SK-N-SH treated with all-trans-retinoic acid at 6 μM for 48 hours (cell line): ENCODE measurements at regions not wholly inside any gene's neighbourhood (a gene's known extent, or its start where the extent isn't known, plus 50 kb on each side); places are given as distances from the start of the nearest gene placed in this dataset.

Experiments used
- ATAC-seq: fragments of 200-7000 bp; cut with Tn5 transposase; 3 replicates; pipeline ENCODE4 v1.9.1; 2020; ENCODE audit warnings: mild to moderate bottlenecking, moderate library complexity
- ARNTL ChIP-seq: fragments of 450-650 bp; formaldehyde crosslinking; IDR thresholded peaks from 2 replicates; pipeline ENCODE4 v1.5.0; 2020; ENCODE audit warnings: low read depth, mild to moderate bottlenecking, moderate library complexity, borderline replicate concordance
- BACH2 ChIP-seq: fragments of 250-450 bp; sonication (Bioruptor Pico); IDR thresholded peaks from 2 replicates; pipeline ENCODE4 v1.9.0; 2021; ENCODE audit warnings: mild to moderate bottlenecking, borderline replicate concordance
- CREB5 ChIP-seq: fragments of 250-450 bp; sonication (Bioruptor Pico); IDR thresholded peaks from 2 replicates; pipeline ENCODE4 v1.5.1; 2020; ENCODE audit warnings: low read depth, mild to moderate bottlenecking, moderate library complexity
- CSDC2 ChIP-seq: fragments of 250-450 bp; sonication (Bioruptor Pico); IDR thresholded peaks from 2 replicates; pipeline ENCODE4 v1.5.0; 2020; ENCODE audit warnings: mild to moderate bottlenecking, moderate library complexity
- CSRNP3 ChIP-seq: fragments of 250-450 bp; sonication (Bioruptor Pico); IDR thresholded peaks from 2 replicates; pipeline ENCODE4 v1.5.1; 2021; ENCODE audit warnings: mild to moderate bottlenecking, moderate library complexity
- ESRRG ChIP-seq: fragments of 250-450 bp; sonication (Bioruptor Pico); IDR thresholded peaks from 2 replicates; pipeline ENCODE4 v1.6.1; 2021; ENCODE audit warnings: mild to moderate bottlenecking
- GLIS3 ChIP-seq: fragments of 250-450 bp; sonication (Bioruptor Pico); IDR thresholded peaks from 2 replicates; pipeline ENCODE4 v1.5.0; 2020; ENCODE audit warnings: mild to moderate bottlenecking, moderate library complexity
- ISL1 ChIP-seq: fragments of 250-450 bp; sonication (Bioruptor Pico); IDR thresholded peaks from 2 replicates; pipeline ENCODE4 v2.1.2; 2022; ENCODE audit warnings: mild to moderate bottlenecking, moderate library complexity
- PATZ1 ChIP-seq: fragments of 250-450 bp; sonication (Bioruptor Pico); IDR thresholded peaks from 2 replicates; pipeline ENCODE4 v1.8.0; 2020; ENCODE audit warnings: mild to moderate bottlenecking, moderate library complexity, borderline replicate concordance
- POU6F1 ChIP-seq: fragments of 250-450 bp; sonication (Bioruptor Pico); IDR thresholded peaks from 2 replicates; pipeline ENCODE4 v1.8.0; 2021; ENCODE audit warnings: low read depth, mild to moderate bottlenecking, moderate library complexity, borderline replicate concordance
- PPARA ChIP-seq: fragments of 250-450 bp; sonication (Bioruptor Pico); IDR thresholded peaks from 2 replicates; pipeline ENCODE4 v1.5.0; 2020; ENCODE audit warnings: mild to moderate bottlenecking, borderline replicate concordance
- RARB ChIP-seq: fragments of 250-450 bp; sonication (Bioruptor Pico); IDR thresholded peaks from 2 replicates; pipeline ENCODE4 v1.8.0; 2021; ENCODE audit warnings: mild to moderate bottlenecking, moderate library complexity
- TCF4 ChIP-seq: fragments of 250-450 bp; sonication (Bioruptor Pico); IDR thresholded peaks from 2 replicates; pipeline ENCODE4 v1.8.0; 2021; ENCODE audit warnings: mild to moderate bottlenecking, moderate library complexity, borderline replicate concordance
- TOX ChIP-seq: fragments of 250-450 bp; sonication (Bioruptor Pico); IDR thresholded peaks from 2 replicates; pipeline ENCODE4 v1.8.0; 2021; ENCODE audit warnings: mild to moderate bottlenecking, moderate library complexity, borderline replicate concordance
- TSHZ2 ChIP-seq: fragments of 250-450 bp; sonication (Bioruptor Pico); IDR thresholded peaks from 2 replicates; pipeline ENCODE4 v1.5.0; 2020; ENCODE audit warnings: mild to moderate bottlenecking, moderate library complexity
- ZC3H10 ChIP-seq: fragments of 250-450 bp; sonication (Bioruptor Pico); IDR thresholded peaks from 2 replicates; pipeline ENCODE4 v1.5.1; 2021; ENCODE audit warnings: mild to moderate bottlenecking, moderate library complexity
- ZFP30 ChIP-seq: fragments of 450-650 bp; formaldehyde crosslinking; IDR thresholded peaks from 2 replicates; pipeline ENCODE4 v1.5.0; 2022; ENCODE audit warnings: mild to moderate bottlenecking, moderate library complexity
- ZNF565 ChIP-seq: fragments of 450-650 bp; formaldehyde crosslinking; conservative IDR thresholded peaks from 2 replicates; pipeline ENCODE4 v1.5.0; 2020; ENCODE audit warnings: low read depth, mild to moderate bottlenecking, moderate library complexity
- ZNF70 ChIP-seq: fragments of 450-650 bp; formaldehyde crosslinking; IDR thresholded peaks from 2 replicates; pipeline ENCODE4 v1.5.0; 2020; ENCODE audit warnings: mild to moderate bottlenecking, moderate library complexity
- ZNF8 ChIP-seq: fragments of 450-650 bp; formaldehyde crosslinking; IDR thresholded peaks from 2 replicates; pipeline ENCODE4 v1.5.0; 2020; ENCODE audit warnings: mild to moderate bottlenecking, moderate library complexity

- ATAC-seq: no peak
- TF ChIP-seq ZNF565 (CRISPR knock-in tag) (no peak), TCF4 (CRISPR knock-in tag) (no peak), PPARA (no peak), GLIS3 (CRISPR knock-in tag) (no peak), TSHZ2 (no peak), CSRNP3 (no peak), ARNTL (no peak), ISL1 (CRISPR knock-in tag) (no peak), POU6F1 (CRISPR knock-in tag) (no peak), PATZ1 (CRISPR knock-in tag) (no peak)
Measured at GRCh38 chr1:47579809-47580208, 142.0 kb downstream of the FOXD2 start.

- TF ChIP-seq BACH2 (CRISPR knock-in tag) (no peak), GLIS3 (CRISPR knock-in tag) (no peak), ARNTL (no peak), ZNF70 (no peak), POU6F1 (CRISPR knock-in tag) (no peak), ZC3H10 (CRISPR knock-in tag) (no peak), ZNF565 (CRISPR knock-in tag) (no peak), CSDC2 (CRISPR knock-in tag) (no peak), ZFP30 (CRISPR knock-in tag) (no peak), CSRNP3 (no peak), CREB5 (CRISPR knock-in tag) (no peak), ISL1 (CRISPR knock-in tag) (no peak), TOX (CRISPR knock-in tag) (no peak), ESRRG (no peak), TCF4 (CRISPR knock-in tag) (no peak), ZNF8 (CRISPR knock-in tag) (no peak), PATZ1 (CRISPR knock-in tag) (no peak), RARB (CRISPR knock-in tag) (no peak), TSHZ2 (no peak), PPARA (no peak)
- no peak for ATAC-seq
Measured at GRCh38 chr1:47580451-47580995, 142.7 kb downstream of the FOXD2 start.
